ENCODE measurements at regions not wholly inside any gene's neighbourhood (a gene's known extent, or its start where the extent isn't known, plus 50 kb on each side); places are given as distances from the start of the nearest gene placed in this dataset.

DNA sequence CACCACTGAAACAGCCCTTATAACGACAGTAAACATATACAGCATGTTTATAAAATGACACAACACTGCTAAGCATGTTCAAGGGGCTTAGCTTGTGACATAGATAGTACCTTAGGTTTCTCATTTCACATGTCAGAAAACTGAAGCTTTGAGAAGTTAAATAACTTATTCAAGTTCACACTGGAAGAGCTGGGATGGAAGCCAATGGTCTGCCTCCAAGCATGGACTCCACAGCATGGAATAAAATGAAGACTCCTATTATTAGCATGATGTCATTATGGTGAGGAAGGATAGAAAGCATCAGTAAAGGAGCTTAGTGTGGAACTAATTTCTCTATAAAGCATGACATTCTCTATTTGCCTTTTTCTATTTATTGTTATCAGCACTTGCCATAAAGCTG is 316.7 kb downstream of the PLK2 start:
- no peak for TF ChIP-seq POLR2A (IDR thresholded peaks at IDR 0.05; ENCODE audit: low read depth, low read length)
- no peak for TF ChIP-seq TAF1 (IDR thresholded peaks at IDR 0.05; ENCODE audit: low read depth, low read length)
